SH-SY5Y (cell line): ENCODE measurements at regions not wholly inside any gene's neighbourhood (a gene's known extent, or its start where the extent isn't known, plus 50 kb on each side); places are given as distances from the start of the nearest gene placed in this dataset.
A peak's percentile ranks its signal among the peaks of the same experiment; 100 is the strongest.

Experiments
- GATA2 ChIP-seq: IDR thresholded peaks from 2 replicates; pipeline ENCODE4 v1.6.1; 2011; ENCODE audit warnings: mild to moderate bottlenecking, low read depth, low read length
- GATA3 ChIP-seq: IDR thresholded peaks from 2 replicates; pipeline ENCODE4 v1.6.1; 2011; ENCODE audit warnings: low read depth, mild to moderate bottlenecking, low read length, moderate library complexity

DNA sequence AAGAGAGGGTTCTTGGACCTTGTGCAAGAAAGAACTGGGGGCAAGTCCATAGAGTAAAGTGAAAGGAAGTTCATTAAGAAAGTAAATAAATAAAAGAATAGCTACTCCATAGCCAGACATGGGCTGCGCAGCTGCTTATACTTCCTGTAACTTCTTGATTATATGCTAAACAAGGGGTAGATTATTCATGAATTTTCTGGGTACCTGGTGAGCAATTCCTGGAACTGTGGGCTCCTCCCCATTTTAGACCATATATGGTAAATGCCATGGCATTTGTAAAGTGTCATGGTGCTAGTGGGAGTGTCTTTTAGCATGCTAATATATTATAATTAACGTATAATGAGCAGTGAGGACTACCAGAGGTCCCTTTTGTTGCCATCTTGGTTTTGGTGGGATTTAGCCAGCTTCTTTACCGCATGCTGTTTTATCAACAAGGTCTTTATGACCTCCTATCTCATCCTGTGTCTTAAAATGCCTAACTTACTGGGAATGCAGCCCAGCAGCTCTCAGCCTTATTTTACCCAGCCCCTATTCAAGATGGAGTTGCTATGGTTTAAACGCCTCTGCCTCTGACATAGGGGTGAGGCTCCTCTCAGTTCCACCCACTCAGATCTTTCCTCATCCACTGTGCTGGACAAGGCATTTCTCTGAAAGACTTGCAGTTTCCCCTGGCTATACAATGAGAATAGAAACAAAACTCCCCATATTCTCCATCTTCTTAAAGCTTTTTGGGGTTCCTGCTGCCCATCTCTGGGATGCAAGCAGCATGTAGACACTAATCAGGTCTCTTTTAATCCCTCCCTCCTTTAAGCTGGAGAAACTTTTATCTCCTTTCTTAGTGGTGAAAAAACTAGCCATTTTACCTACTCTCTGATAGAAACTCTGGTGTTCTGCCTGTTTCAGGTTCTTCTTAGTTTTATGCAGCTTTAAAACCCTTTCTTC is 91.2 kb downstream of the ARRDC3 start:
- TF ChIP-seq GATA2, result no peak
- no peak for TF ChIP-seq GATA3

- TF ChIP-seq GATA3 (no peak), GATA2 (no peak)
Observed at GRCh38 chr5:91288118-91288916, 94.8 kb downstream of the ARRDC3 start.

DNA sequence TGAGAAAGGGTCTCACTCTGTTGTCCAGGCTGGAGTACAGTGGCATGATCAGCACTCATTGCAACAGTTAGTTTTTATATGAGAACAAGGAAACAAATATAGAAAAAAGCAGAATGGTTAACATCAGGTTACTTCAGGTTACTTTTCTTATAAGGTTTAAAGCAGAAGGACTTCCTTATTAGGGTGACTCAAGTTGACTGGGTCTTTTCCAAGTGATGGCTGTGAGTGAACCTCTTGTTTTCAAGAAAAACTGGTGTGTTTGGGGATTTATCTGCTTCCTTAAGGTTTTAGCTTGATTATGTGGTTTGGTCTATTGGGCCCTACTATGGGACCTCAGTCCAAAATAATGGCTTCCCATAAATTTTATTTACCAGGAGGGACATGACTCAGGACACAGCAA is 99.2 kb downstream of the ARRDC3 start:
- no peak for TF ChIP-seq GATA2
- TF ChIP-seq GATA3, result no peak

DNA sequence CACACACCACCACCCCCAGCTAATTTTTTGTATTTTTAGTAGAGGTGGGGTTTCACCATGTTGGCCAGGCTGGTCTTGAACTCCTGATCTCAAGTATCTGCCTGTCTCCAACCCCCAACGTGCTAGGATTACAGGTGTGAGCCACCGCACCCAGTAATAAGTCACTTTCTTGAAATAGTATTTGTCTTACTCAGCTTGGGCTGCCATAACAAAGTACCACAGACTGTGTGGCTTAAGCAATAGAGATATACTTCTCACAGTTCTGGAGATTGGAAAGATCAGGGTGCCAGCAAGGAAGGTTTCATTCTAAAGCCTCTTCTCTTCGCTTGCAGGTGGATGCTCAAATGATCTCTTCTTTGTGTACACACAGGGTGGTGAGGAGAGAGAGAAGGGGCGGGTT is 99.8 kb downstream of the ARRDC3 start:
- TF ChIP-seq GATA2 (no peak), GATA3 (no peak)

DNA sequence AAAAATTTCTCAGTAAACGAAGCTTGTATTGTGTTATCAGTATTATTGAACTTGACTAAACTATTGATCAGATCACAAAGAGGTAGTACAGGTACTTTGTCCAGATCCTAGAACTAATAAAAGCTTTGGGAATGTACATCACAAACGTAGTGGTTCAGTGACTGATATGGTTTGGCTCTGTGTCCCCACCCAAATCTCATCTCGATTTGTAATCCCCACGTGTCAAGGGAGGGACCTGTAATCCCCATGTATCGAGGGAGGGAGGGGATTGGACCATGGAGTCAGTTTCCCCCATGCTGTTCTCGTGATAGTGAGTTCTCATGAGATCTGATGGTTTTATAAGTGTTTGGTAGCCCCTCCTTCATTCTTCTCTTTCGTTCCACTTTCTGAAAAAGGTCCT is 100.9 kb downstream of the ARRDC3 start:
- TF ChIP-seq GATA3, result no peak
- no peak for TF ChIP-seq GATA2

- no peak for TF ChIP-seq GATA3
- no peak for TF ChIP-seq GATA2
Observed at GRCh38 chr5:91281401-91281800, 101.7 kb downstream of the ARRDC3 start.

DNA sequence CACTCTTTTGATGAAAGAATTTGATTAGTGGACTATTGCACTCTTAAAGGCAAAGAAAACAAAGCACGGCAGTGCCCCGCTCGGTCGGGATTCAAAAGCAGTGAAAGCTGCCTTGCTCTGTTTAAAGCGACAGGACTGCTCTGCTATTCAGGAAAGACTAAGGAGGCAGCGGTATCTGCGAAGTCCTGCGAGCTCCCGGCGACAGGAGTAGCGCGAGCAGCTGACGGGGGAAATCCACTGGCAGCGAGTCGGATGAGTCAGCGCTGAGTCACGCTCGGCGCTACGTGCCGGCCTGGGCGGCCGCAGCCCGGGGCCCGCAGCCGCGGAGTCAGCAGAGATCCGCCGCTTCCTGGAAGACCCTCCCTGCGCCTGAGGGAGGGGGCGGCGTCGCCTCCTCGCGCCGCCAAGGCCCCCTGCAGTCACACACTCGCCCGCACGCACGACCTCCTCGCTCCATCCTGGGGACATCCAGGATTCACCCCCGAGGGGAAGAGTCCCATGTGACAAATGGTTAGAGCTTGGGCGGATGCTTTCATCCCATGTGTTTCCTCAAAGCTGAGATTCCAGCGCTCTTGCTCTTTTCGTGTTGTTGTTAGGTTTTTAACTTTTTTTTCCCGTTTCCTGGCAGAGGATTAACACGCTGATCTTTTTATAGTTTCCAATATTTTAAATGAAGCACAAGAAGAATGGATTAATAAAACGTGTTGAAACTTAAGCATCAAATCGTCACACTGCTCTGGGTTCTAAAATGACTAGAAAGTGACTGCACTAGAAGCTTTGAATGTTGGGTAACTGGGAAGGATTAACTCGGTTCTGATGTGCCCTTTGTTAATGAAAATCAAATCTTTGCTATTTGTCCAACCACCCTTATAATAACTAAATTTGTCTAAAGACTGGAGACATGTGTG is 102.5 kb downstream of the ARRDC3 start:
- TF ChIP-seq GATA3 (no peak), GATA2 (peak; percentile 34)

DNA sequence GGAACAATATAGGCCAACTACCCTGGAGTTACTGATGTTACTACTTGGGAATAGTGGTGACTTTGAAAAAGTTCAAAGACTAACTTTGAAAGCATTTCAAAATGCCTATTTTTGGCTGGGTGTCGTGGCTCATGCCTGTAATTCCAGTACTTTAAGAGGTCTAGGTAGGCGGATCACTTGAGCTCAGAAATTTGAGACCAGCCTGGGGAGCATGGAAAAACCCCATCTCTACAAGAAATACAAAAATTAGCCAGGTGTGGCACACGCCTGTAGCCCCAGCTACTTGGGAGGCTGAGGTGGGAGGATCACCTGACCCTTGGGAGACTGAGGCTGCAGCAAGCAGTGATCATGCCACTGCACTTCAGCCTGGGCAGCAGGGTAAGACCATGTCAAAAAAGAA is 105.3 kb downstream of the ARRDC3 start:
- TF ChIP-seq GATA3 (no peak), GATA2 (no peak)

DNA sequence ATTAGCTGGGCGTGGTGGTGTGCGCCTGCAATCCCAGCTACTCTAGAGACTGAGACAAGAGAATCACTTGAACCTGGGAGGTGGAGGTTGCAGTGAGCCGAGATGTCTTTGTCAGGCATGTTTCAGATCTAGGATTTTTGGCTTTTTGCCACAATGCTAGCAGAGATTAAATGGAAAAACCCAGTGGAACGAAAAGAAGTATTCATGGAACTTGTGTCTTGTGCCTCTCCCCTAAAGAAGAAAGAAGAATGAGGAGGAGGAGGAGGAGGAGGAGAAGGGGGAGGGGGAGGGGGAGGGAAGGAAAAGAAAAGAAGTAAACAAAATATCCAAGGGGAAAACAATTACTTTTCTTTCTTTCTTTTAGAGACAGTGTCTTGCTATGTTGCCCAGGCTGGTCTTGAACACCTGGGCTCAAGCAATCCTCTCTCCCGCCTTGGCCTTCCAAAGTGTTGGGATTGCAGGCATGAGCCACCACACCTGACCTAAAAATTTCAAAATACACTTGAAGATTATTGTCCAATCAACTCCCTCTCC is 106.0 kb downstream of the ARRDC3 start:
- TF ChIP-seq GATA2 (no peak), GATA3 (no peak)

GRCh38 chr5:91272858-91273257 is 110.3 kb downstream of the ARRDC3 start:
- TF ChIP-seq GATA3 (no peak), GATA2 (no peak)

DNA sequence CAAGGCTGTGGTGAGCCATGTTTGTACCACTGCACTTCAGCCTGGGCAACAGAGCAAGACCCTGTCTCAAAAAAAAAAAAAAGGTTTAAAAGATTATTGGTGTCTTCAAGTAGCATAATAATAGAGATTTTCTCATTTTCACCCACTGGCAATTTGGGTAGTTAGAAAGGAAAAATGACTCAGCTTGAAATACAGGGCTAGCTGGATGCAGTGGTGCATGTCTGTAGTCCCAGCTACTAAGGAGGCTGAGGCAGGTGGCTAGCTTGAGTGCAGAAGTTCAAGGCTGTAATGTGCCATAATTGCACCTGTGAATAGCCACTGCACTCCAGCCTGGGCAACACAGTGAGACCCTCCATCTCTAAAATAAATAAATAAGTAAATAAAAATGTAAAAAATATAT is 111.1 kb downstream of the ARRDC3 start:
- TF ChIP-seq GATA3 (no peak), GATA2 (no peak)

DNA sequence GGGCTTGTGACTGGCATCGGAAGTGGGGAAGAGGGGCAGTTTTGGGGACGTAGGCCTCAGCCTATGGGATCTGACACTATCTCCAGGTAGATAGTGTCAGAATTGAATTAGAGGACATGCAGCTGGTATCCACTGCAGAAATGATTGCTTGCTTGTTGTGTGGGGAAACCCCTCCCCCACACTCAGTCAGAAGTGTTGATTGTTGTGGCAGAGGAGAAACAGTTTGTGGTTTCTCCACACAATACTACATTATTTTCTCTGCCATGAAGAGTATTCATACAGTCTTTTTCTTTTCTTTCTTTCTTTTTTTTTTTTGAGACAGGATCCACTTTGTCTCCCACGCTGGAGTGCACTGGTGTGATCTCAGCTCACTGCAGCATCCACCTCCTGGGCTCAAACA is 113.9 kb downstream of the ARRDC3 start:
- TF ChIP-seq GATA2 (no peak), GATA3 (no peak)

- TF ChIP-seq GATA3 (no peak), GATA2 (no peak)
Observed at GRCh38 chr5:91266184-91266705, 116.9 kb downstream of the ARRDC3 start.

DNA sequence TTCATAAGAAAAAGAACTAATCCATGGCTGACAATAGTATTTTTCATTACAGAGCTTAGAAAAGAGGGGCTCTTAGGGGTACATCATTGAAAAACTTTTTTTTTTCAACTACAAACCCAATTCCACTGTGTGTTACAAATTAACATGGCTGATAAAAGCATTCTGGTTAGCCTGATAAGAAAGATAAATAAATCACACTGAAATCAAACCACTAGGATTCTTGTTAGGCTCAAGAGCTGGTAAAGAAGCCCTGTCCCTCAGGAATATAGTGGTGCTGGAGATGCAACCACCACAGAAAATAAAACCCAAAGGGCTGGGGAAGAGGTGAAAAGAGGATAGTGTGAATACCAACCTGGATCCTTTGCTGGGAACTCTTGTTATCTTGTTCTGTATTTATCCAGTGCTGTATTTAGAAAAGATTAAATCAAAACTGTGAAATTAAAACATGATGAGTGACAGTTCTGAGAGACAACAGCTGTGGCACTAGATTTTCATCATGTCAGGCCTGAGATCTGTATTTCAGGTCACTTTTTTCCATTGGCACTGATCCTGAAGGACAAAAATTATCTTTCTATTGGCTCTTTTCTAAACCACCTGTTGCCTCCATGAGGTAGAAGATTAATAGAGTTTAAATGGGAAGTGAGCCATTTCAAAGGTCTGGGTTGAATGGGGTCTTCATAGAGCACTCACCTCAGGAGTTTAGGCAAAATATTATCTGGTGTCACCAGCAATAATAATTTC is 118.6 kb downstream of the ARRDC3 start:
- TF ChIP-seq GATA3 (0 out of 2 replicates have a peak, but pooled peaks have one; percentile 45), GATA2 (peak; percentile 66)
